ENCODE measurements at regions not wholly inside any gene's neighbourhood (a gene's known extent, or its start where the extent isn't known, plus 50 kb on each side); places are given as distances from the start of the nearest gene placed in this dataset.

DNA sequence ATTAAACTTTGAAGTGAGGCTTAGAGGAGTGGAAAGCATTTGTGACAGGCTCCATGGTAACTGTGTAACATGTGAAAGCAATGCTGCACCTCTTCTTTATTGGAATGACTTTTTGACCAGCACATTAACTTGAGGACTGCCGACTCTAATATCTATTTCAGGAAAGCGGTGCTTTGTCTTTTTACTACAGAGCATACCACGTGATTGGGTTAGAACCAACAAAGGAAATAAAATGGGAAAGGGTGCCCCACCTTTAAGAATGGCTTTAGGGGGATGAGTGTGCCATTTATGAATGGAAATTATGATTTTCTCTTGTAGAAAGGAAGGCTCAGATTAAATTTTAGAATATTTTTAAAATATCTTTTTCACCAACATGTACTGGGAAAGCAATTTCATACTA, 57.3 kb upstream of the VPREB1 start:
- TF ChIP-seq, protein P1, sequence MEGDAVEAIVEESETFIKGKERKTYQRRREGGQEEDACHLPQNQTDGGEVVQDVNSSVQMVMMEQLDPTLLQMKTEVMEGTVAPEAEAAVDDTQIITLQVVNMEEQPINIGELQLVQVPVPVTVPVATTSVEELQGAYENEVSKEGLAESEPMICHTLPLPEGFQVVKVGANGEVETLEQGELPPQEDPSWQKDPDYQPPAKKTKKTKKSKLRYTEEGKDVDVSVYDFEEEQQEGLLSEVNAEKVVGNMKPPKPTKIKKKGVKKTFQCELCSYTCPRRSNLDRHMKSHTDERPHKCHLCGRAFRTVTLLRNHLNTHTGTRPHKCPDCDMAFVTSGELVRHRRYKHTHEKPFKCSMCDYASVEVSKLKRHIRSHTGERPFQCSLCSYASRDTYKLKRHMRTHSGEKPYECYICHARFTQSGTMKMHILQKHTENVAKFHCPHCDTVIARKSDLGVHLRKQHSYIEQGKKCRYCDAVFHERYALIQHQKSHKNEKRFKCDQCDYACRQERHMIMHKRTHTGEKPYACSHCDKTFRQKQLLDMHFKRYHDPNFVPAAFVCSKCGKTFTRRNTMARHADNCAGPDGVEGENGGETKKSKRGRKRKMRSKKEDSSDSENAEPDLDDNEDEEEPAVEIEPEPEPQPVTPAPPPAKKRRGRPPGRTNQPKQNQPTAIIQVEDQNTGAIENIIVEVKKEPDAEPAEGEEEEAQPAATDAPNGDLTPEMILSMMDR (IDR thresholded peaks at IDR 0.05), result no peak
- TF ChIP-seq POLR2A (IDR thresholded peaks at IDR 0.05), result no peak

All from right lobe of liver (tissue), 4 donors.